SH-SY5Y (cell line): ENCODE measurements at regions not wholly inside any gene's neighbourhood (a gene's known extent, or its start where the extent isn't known, plus 50 kb on each side); places are given as distances from the start of the nearest gene placed in this dataset.

Experiments
- GATA2 ChIP-seq: IDR thresholded peaks from 2 replicates; pipeline ENCODE4 v1.6.1; 2011; ENCODE audit warnings: mild to moderate bottlenecking, low read depth, low read length
- GATA3 ChIP-seq: IDR thresholded peaks from 2 replicates; pipeline ENCODE4 v1.6.1; 2011; ENCODE audit warnings: low read depth, mild to moderate bottlenecking, low read length, moderate library complexity

- no peak for TF ChIP-seq GATA3
- TF ChIP-seq GATA2: no peak
Observed at GRCh38 chr10:47076949-47077361, 165.7 kb downstream of the PTPN20 start.
